Duodenal mucosa (tissue), 2 donors: ENCODE measurements at regions not wholly inside any gene's neighbourhood (a gene's known extent, or its start where the extent isn't known, plus 50 kb on each side); places are given as distances from the start of the nearest gene placed in this dataset.

Experiments used
- H3K27ac ChIP-seq: one replicate; pipeline ENCODE4 v1.7.0; 2013; ENCODE audit warnings: low read depth, low read length
- H3K27me3 ChIP-seq, 2 donors: one replicate each; pipeline ENCODE4 v1.7.0; 2013; ENCODE audit warnings: low read length in 2 of 2, control low read depth in 1 of 2; ENCODE audit not compliant: insufficient read depth in 2 of 2, control insufficient read depth in 1 of 2
- H3K36me3 ChIP-seq, 2 donors: one replicate each; pipeline ENCODE4 v1.7.0; 2013; ENCODE audit warnings: low read length in 2 of 2, control low read depth in 1 of 2; ENCODE audit not compliant: insufficient read depth in 2 of 2, control insufficient read depth in 1 of 2
- H3K4me1 ChIP-seq, 2 donors: one replicate each; pipeline ENCODE4 v1.7.0; 2013; ENCODE audit warnings: low read length in 2 of 2, control low read depth in 1 of 2; ENCODE audit not compliant: insufficient read depth in 2 of 2, control insufficient read depth in 1 of 2
- H3K4me3 ChIP-seq, 2 donors: one replicate each; pipeline ENCODE4 v1.7.0; 2013; ENCODE audit warnings: low read length in 2 of 2, low read depth in 1 of 2
- H3K9ac ChIP-seq, 2 donors: one replicate each; pipeline ENCODE4 v1.7.0; 2013; ENCODE audit warnings: low read length in 2 of 2, low read depth in 1 of 2
- H3K9me3 ChIP-seq, 2 donors: one replicate each; pipeline ENCODE4 v1.7.0; 2013; ENCODE audit warnings: low read length in 2 of 2, control low read depth in 1 of 2; ENCODE audit not compliant: control insufficient read depth in 1 of 2

DNA sequence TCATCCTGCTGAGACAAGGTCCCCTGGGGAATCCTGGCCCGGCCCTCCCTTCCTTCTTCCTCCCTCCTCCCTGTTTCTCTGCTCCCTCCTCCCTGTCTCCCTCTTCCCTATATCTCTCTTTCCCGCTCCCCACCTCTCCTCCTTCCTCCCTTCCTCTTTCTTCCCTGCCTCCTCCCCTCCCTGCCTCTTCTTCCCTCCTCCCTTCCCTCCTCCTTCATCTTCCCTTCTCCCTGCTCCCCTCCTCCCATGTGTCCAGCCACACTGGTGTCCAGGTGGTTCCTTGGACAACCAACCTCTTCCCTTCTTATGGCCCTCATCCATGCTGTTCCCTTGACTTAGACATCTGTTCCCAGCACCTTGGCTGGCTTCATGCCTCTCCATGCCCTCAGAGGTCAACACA is 258.1 kb downstream of the MN1 start:
- H3K9ac ChIP-seq: no peak overlapping the region
- H3K27ac ChIP-seq: no peak overlapping the region
- H3K27me3 ChIP-seq: peaks cover 0 to 6% of the 10 kb centered on the region in 2 donors
- H3K4me1 ChIP-seq: no peaks in the 10 kb centered on the region
- H3K4me3 ChIP-seq: no peak overlapping the region
- no peaks in the 10 kb centered on the region for H3K36me3 ChIP-seq
- no peaks in the 10 kb centered on the region for H3K9me3 ChIP-seq

DNA sequence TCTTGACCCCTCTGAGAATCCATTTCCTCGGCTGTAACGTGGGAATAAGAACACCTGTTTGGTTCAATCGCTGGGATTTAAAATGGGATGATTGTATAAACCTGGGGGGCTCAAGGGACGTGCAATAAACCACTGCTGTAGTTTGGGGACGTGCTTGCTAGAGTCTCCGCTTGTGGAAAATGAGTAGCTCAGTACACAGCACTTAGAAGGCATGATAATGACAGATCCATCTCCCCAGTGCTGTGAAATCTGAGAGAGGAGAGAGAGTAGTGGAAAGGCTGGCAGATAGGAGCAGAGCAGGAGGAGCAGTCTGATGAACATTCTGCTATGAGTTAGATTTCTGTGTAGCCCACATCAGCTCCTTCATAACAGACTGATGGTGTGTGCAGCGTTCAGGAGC is 256.5 kb downstream of the MN1 start:
- Histone ChIP-seq H3K27me3 (peaks cover 0 to 4% of the 10 kb centered on the region in 2 donors), H3K9ac (no peak overlapping the region), H3K4me1 (no peaks in the 10 kb centered on the region), H3K9me3 (no peaks in the 10 kb centered on the region), H3K4me3 (no peak overlapping the region), H3K36me3 (no peaks in the 10 kb centered on the region), H3K27ac (no peak overlapping the region)

DNA sequence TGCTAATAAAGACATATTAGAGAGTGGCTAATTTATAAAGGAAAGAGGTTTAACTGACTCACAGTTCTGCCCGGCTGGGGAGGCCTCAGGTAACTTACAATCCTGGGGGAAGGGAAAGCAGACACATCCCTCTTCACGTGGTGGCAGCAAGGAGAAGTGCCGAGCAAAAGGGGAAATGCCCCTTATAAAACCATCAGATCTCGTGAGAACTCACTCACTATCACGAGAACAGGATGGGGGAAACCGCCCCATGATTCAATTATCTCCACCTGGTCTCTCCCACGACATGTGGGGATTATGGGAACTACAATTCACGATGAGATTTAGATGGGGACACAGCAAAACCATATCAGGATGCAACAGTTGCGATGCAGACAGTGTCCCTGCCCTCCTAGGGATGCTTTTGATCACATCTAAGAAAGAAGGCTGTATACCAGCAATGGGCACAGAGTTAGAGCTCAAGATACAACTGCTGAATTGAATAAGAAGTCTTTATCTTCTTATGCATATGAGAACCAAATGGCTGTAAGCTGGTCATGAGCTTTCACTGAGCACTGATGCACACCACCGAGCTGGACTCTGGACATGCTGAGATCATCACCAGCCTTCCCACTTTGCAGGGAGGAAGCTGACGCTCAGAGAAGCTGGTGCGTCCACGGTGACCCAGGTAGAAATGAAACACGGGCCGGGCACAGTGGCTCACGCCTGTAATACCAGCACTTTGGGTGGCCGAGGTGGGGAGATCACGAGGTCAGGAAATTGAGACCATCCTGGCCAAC is 255.2 kb downstream of the MN1 start:
- Histone ChIP-seq H3K4me1 (no peaks in the 10 kb centered on the region), H3K9me3 (no peaks in the 10 kb centered on the region), H3K9ac (no peak overlapping the region), H3K27me3 (no peaks in the 10 kb centered on the region), H3K36me3 (no peaks in the 10 kb centered on the region), H3K27ac (no peak overlapping the region), H3K4me3 (no peak overlapping the region)

DNA sequence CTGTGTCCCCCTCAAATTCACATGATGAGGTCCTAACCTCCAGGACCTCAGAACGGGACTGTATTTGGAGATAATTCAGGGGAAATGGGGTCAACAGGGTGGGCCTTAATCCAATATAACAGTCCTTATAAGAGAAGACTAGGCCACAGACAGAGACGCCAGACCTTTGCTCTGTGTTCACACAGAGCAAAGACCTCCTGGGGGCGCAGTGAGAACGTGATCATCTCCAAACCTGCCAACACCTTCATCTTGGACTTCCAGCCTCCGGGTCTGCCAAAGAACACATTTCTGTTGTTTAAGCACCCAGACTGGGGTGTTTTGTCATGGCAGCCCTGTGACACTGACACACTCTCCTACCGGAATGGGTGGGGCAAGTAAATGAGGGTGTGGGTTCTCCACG is 250.2 kb downstream of the MN1 start:
- peaks cover 4 to 5% of the 10 kb centered on the region in 2 donors for H3K27me3 ChIP-seq

DNA sequence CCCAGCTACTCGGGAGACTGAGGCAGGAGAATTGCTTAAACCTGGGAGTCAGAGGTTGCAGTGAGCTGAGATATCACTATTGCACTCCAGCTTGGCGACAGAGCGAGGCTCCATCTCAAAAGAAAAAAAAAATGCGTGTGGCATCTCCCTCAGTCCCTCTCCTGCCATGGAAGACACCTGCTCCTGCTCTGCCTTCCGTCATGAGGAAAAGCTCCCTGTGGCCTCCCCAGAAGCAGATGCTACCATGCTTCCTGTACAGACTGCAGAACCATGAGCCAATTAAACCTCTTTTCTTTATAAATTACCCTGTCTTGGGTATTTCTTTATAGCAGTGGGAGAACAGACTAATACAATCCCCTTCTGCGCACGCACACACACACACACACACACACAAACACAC is 249.4 kb downstream of the MN1 start:
- Histone ChIP-seq H3K4me1 (no peaks in the 10 kb centered on the region), H3K27ac (no peak overlapping the region)

More for the DNA sequence above, 250.2 kb downstream of the MN1 start:
- no peak overlapping the region for H3K9ac ChIP-seq
- H3K36me3 ChIP-seq: no peaks in the 10 kb centered on the region
- H3K4me1 ChIP-seq: no peaks in the 10 kb centered on the region
- H3K27ac ChIP-seq: no peak overlapping the region
- no peak overlapping the region for H3K4me3 ChIP-seq
- no peaks in the 10 kb centered on the region for H3K9me3 ChIP-seq

DNA sequence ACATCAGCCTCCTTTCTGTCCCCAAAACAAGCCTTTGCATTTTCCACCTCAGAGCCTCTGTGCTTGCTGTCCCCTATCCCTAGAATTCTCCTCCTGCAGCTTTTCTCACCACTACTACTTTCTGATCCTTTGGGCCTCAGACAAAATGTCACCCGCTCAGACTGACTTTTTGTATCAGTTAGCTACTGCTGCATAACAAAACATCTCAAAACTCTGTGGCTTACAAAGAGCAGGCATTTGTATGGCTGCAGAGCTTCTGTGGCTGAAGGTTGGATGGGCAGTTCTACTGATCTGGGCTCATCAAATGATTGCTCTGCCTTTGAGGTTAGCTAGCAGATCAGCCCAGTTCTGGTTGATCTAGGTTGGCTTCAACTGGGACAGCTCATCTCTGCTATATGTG is 248.7 kb downstream of the MN1 start:
- Histone ChIP-seq H3K27me3 (peaks cover 4 to 5% of the 10 kb centered on the region in 2 donors), H3K9me3 (no peaks in the 10 kb centered on the region), H3K9ac (no peak overlapping the region), H3K4me1 (no peaks in the 10 kb centered on the region), H3K4me3 (no peak overlapping the region), H3K36me3 (no peaks in the 10 kb centered on the region), H3K27ac (no peak overlapping the region)

More for the DNA sequence above, 249.4 kb downstream of the MN1 start:
- H3K4me3 ChIP-seq: no peak overlapping the region
- H3K9ac ChIP-seq: no peak overlapping the region
- no peaks in the 10 kb centered on the region for H3K9me3 ChIP-seq
- no peaks in the 10 kb centered on the region for H3K36me3 ChIP-seq
- peaks cover 4 to 5% of the 10 kb centered on the region in 2 donors for H3K27me3 ChIP-seq

DNA sequence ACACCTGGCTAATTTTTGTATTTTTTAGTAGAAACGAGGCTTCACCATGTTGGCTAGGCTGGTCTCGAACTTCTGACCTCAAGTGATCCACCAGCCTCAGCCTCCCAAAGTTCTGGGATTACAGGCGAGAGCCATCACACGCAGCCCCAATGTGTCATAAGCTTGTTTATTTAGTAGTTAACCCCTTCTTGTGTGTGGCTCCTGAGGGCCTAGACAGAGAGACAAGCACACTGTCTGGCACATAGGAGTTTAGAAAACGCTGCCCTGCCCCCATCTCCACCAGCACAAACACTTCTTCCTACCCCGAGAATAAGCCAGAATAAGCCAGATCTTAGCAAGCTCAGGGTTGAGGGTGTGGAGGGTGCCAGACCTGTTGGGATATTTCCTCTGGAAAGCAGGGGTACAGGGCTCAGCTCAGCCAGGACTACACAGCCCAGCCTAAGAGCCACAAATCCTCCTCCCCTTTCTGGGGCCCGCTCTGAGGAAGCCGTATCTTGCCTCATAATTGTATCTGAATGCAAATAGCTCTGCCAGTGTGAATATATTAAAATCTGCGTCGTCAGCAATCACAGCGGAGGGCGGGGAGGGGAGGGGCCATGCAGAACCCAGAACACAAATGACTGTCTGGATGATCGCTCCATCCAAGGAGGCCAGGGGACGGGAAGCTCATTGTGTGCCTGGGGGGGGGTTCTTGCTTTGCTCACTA is 247.3 kb downstream of the MN1 start:
- H3K9me3 ChIP-seq: no peaks in the 10 kb centered on the region

DNA sequence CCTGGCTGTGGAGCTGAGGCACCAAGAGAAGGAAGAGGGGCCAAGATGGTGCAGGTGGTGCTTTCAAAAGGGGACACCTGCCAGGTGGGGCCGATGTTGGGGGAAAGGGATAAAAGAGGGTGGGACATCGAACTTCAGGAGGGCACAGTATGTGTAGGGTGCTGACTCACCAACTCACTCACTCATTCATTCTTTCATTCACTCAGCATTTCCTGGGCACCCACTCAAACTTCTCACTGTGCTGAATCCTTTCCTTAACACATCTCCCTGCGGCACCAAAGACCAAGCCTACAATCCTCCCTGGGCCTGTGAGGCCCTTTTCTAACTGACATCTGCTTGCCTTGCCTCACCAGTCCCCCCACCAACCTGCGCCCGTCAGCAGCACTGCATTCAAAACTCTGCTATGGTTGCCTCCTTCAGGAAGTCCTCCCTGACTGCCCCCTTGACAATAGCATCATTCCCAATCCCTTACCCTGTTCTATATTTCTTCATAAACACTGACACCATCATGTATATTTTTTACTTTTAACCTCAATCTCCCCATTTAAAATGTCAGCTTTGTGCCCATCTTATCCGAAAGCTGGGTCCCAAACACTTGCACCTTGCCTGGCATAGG is 246.6 kb downstream of the MN1 start:
- no peaks in the 10 kb centered on the region for H3K36me3 ChIP-seq
- H3K4me1 ChIP-seq: no peaks in the 10 kb centered on the region
- no peak overlapping the region for H3K9ac ChIP-seq
- no peaks in the 10 kb centered on the region for H3K9me3 ChIP-seq
- peaks cover 4 to 5% of the 10 kb centered on the region in 2 donors for H3K27me3 ChIP-seq
- no peak overlapping the region for H3K27ac ChIP-seq
- H3K4me3 ChIP-seq: no peak overlapping the region

More for the DNA sequence above, 247.3 kb downstream of the MN1 start:
- H3K27ac ChIP-seq: no peak overlapping the region
- H3K4me3 ChIP-seq: no peak overlapping the region
- no peak overlapping the region for H3K9ac ChIP-seq
- H3K27me3 ChIP-seq: peaks cover 4 to 5% of the 10 kb centered on the region in 2 donors
- H3K36me3 ChIP-seq: no peaks in the 10 kb centered on the region
- no peaks in the 10 kb centered on the region for H3K4me1 ChIP-seq

DNA sequence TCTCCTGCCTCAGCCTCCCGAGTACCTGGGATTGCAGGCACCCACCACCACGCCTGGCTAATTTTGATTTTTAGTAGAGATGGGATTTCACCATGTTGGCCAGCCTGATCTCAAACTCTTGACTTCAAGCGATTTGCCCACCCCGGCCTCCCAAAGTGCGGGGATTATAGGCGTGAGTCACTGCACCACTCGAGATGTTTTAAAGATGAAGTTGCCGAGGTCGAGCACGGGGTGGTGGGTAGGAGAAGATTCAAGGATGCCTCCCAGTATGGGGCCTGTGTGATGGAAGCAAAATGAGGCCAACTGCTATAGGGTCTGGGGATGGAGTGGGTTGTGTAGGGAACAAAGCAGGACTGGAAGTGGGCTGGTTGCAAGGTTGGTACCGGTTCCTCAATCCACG is 245.2 kb downstream of the MN1 start:
- no peak overlapping the region for H3K4me3 ChIP-seq
- H3K27ac ChIP-seq: no peak overlapping the region
- no peak overlapping the region for H3K9ac ChIP-seq
- H3K4me1 ChIP-seq: no peaks in the 10 kb centered on the region
- peaks cover 4 to 5% of the 10 kb centered on the region in 2 donors for H3K27me3 ChIP-seq
- H3K9me3 ChIP-seq: no peaks in the 10 kb centered on the region
- H3K36me3 ChIP-seq: no peaks in the 10 kb centered on the region
